Mesodermal cell (in vitro differentiated cells): ENCODE measurements at regions not wholly inside any gene's neighbourhood (a gene's known extent, or its start where the extent isn't known, plus 50 kb on each side); places are given as distances from the start of the nearest gene placed in this dataset.

Source experiments
- H3K27ac ChIP-seq: 2 replicates; pipeline ENCODE4 v1.7.0; 2013; ENCODE audit warnings: mild to moderate bottlenecking, low read depth, low read length, moderate library complexity; ENCODE audit not compliant: severe bottlenecking
- H3K36me3 ChIP-seq: 2 replicates; pipeline ENCODE4 v1.7.1; 2013; ENCODE audit warnings: mild to moderate bottlenecking, low read length, moderate library complexity; ENCODE audit not compliant: control insufficient read depth, insufficient read depth
- H3K4me1 ChIP-seq: one replicate; pipeline ENCODE4 v1.7.1; 2013; ENCODE audit warnings: mild to moderate bottlenecking, low read length; ENCODE audit not compliant: insufficient read depth, control insufficient read depth, poor library complexity, severe bottlenecking
- H3K4me3 ChIP-seq: 2 replicates; pipeline ENCODE4 v1.7.0; 2013; ENCODE audit warnings: low read length, control low read depth, mild to moderate bottlenecking; ENCODE audit not compliant: insufficient read depth, poor library complexity, severe bottlenecking; ENCODE audit errors: extremely low read depth
- H3K9me3 ChIP-seq: 2 replicates; pipeline ENCODE4 v1.7.1; 2013; ENCODE audit warnings: mild to moderate bottlenecking, low read length, moderate library complexity; ENCODE audit not compliant: control insufficient read depth
- WGBS, 2 experiments: methylation state at CpG; one replicate each; pipeline ENCODE4 v1.1.5; 2013; ENCODE audit warnings: missing lambda C conversion rate in 2 of 2; ENCODE audit not compliant: insufficient coverage in 2 of 2; 5-methylcytosine and 5-hydroxymethylcytosine counted together

DNA sequence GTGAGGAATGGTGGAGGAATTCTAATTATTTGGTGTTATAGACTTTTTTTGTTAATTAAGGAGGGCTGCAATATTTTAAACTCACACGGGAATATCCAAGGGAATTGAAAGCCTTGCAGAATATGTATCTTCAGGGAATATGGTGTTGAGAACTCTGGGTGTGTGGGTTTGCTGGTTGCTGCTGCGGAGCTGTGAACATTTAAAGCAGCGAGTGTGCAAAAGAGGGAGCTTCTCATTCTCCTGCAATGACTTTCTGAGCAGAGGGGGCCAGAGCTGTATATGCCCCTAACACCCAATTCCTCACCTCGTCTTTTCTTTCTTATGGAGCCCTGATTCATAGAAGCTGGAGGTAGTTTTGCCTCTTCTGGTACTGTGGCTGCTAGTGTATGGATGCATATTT is 217.7 kb downstream of the HIPK3 start:
- no peaks in the 10 kb centered on the region for H3K36me3 ChIP-seq
- H3K4me3 ChIP-seq, result no peak overlapping the region
- no peaks in the 10 kb centered on the region for H3K9me3 ChIP-seq
- peaks cover 6% of the 10 kb centered on the region for H3K4me1 ChIP-seq
- no peak overlapping the region for H3K27ac ChIP-seq
- WGBS, 2 experiments, result 71 to 100% methylated on average over 1 to 2 of the region's 4 CpGs

DNA sequence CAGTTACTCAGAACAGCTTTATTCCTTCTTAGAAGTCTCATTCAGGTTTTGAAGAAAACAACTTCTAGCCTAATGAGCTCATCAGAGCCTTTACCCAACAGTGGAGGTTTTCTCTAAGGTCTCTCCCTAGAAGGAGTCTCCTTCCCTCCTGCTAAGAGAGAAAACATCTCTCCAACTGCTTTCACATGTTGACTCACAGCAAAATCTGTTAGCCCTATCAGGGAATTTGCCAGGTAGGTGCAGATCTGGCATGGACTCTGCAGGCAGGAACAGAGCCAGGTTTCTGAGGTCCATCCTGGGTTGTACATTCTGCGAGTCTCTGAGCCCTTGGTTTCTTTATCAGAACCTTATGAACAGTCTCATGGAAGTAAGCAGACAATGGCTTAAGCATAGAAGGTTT is 214.4 kb downstream of the HIPK3 start:
- WGBS, 2 experiments, result 75 to 100% methylated on average over 1 of the region's 1 CpG
- H3K4me1 ChIP-seq, result peaks cover 6% of the 10 kb centered on the region
- H3K27ac ChIP-seq, result no peak overlapping the region
- no peak overlapping the region for H3K4me3 ChIP-seq
- no peaks in the 10 kb centered on the region for H3K36me3 ChIP-seq
- no peaks in the 10 kb centered on the region for H3K9me3 ChIP-seq

DNA sequence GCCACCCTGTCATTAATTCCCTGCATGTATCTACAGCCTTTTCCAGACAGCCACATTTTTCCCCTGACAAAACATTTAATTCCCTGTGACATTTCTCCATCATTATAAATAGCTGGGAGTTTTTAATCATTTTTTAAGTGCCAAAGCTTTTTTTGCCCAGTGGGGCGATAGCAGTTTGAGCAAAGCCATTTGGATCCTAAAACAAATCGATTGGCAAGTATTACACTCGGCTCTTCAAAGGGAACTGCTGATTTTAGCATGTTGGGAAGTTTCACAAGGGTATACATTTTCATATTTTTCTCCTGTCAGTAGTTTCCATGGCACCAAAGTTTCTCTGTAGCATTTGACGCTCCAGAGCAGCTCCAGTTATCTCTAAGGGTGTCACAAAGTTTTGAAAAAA is 210.8 kb downstream of the HIPK3 start:
- Histone ChIP-seq H3K4me3 (no peak overlapping the region), H3K27ac (no peak overlapping the region), H3K36me3 (no peaks in the 10 kb centered on the region), H3K4me1 (peaks cover 7% of the 10 kb centered on the region), H3K9me3 (no peaks in the 10 kb centered on the region)
- WGBS, 2 experiments, result 83 to 100% methylated on average over 2 to 3 of the region's 4 CpGs

DNA sequence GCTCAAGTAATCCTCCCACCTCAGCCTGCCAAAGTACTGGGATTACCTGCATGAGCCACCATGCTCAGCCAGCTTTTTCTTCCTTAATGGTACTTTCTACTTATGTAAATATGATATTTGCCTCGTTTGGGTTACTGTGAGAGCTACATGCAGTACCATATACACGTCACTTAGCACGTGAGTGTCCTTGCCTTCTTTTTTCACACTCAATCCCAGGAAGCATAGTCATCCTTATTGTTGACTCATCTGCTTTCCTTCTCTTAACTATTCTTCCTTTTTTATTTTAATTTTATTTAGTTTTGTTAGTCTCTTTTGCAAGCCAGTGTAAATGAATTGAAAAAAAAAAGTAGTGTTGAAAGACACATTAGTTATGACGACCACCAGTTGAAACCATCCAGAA is 205.9 kb downstream of the HIPK3 start:
- 90% methylated on average over 2 of the region's 4 CpGs; no CpG with 5 or more reads in 1 of the 2 experiments for WGBS, 2 experiments
- Histone ChIP-seq H3K4me1 (peaks cover 7% of the 10 kb centered on the region), H3K4me3 (no peak overlapping the region), H3K36me3 (no peaks in the 10 kb centered on the region), H3K9me3 (no peaks in the 10 kb centered on the region), H3K27ac (no peak overlapping the region)

DNA sequence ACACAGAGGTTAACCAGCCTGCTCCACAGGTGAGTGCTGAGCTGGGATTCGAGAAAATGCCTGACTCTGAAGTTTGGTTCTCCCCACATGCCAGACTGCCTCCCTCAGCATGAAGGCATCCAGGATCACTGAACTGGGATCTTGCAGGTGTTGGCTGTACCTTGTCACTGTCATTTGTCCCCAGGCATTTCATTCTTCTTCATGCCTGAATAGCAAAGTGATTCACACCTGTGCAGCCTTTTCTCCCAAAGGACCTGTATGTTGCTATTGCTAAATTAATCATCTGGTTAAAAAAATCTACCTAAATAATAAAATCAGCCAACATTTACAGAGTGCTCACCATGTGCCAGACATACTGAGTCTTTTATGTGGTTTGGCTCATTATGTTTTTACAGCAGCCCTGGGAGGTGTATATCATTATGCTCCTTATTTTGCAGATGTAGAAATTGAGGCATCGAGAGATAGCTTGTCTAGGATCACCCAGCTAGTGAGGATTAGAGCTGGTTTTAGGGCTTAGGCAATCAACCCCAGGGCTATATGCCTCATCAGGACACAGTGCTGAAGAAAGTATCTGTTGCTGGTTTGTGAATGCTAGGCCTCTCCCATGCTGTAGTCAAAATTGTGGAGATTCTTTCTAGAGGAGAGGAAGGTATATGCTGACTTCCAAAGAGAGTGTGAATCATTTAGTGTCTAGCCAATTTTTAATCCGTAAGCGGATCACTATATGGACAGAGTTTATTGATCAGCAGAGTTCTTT is 204.4 kb downstream of the HIPK3 start:
- Histone ChIP-seq H3K36me3 (no peaks in the 10 kb centered on the region), H3K27ac (no peak overlapping the region), H3K4me1 (peaks cover 7% of the 10 kb centered on the region), H3K9me3 (no peaks in the 10 kb centered on the region), H3K4me3 (no peak overlapping the region)
- WGBS, 2 experiments, result 89 to 93% methylated on average over 4 of the region's 4 CpGs

DNA sequence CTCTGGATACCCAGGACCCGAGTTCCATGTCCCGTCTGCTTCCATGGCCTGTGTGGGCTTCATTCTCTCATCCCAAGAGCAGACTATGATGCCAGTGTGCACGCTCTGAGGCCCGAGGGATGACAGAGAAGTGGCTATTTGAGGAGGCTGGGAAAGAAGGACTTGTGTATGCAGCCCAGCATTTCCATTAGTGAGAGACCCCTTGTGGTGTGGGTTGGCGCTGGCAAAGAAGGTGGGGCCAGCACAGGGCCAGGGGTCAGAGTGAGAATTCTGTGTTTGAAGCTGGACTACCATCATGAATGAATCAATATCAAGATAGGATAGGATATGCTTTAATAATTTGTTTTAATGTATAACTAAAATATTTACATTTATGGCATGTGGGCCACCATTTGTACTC is 200.8 kb downstream of the HIPK3 start:
- Histone ChIP-seq H3K4me3 (no peak overlapping the region), H3K9me3 (no peaks in the 10 kb centered on the region), H3K27ac (no peak overlapping the region), H3K4me1 (peaks cover 12% of the 10 kb centered on the region), H3K36me3 (no peaks in the 10 kb centered on the region)
- 93 to 96% methylated on average over 4 of the region's 5 CpGs for WGBS, 2 experiments

DNA sequence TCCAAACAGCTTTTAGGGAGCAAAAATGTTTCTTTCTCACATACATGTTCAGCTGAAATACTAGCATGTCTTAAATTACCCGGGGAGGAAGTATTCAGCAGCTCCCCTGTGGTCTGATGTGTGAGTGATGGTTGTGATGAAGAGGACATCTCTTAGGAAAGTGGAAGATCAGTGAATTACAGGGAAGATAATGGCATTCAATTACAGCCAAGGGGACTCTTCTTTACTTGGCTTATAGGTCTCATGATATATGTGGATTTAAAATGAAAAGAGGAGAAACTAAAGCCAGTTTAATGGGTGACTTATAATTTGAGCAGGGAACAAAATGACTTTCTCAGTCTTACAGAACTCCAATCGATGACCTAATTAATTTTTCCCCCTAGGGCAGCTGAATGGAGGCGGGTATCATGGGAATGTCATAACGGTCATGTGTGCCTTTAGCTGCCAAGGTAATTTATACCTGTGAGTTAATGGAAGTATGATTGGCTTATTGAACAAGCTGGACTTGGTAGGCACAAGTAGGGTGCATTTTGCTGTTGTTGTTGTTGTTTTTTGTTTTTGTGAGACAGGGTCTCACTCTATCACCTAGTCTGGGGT is 198.8 kb downstream of the HIPK3 start:
- 100% methylated on average over 1 of the region's 4 CpGs; no CpG with 5 or more reads in 1 of the 2 experiments for WGBS, 2 experiments
- H3K4me1 ChIP-seq, result peaks cover 20% of the 10 kb centered on the region
- H3K36me3 ChIP-seq, result no peaks in the 10 kb centered on the region
- no peak overlapping the region for H3K4me3 ChIP-seq
- no peaks in the 10 kb centered on the region for H3K9me3 ChIP-seq
- no peak overlapping the region for H3K27ac ChIP-seq

DNA sequence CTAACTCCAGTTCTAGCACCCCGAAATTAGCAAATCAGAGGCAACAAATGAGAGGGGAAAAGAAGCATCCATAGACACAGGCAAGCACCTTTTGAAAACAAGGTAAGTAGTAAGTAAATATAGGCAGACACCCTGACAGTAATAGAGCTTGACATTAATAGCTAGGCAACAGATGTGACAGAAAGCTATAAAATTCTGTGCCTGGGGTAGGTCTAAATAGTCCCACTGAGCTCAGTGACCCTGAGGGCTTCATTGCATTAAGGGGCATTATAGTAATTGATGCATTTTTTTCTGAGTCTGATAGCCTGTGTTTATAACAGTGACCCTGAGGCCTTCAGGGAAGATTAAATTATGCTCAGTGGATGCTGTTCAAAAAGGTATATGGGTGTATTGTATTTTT is 197.1 kb downstream of the HIPK3 start:
- no peaks in the 10 kb centered on the region for H3K36me3 ChIP-seq
- peaks cover 27% of the 10 kb centered on the region for H3K4me1 ChIP-seq
- no peaks in the 10 kb centered on the region for H3K9me3 ChIP-seq
- no CpG with 5 or more reads among the region's 1 CpG for WGBS, 2 experiments
- H3K27ac ChIP-seq, result no peak overlapping the region
- H3K4me3 ChIP-seq, result no peak overlapping the region

DNA sequence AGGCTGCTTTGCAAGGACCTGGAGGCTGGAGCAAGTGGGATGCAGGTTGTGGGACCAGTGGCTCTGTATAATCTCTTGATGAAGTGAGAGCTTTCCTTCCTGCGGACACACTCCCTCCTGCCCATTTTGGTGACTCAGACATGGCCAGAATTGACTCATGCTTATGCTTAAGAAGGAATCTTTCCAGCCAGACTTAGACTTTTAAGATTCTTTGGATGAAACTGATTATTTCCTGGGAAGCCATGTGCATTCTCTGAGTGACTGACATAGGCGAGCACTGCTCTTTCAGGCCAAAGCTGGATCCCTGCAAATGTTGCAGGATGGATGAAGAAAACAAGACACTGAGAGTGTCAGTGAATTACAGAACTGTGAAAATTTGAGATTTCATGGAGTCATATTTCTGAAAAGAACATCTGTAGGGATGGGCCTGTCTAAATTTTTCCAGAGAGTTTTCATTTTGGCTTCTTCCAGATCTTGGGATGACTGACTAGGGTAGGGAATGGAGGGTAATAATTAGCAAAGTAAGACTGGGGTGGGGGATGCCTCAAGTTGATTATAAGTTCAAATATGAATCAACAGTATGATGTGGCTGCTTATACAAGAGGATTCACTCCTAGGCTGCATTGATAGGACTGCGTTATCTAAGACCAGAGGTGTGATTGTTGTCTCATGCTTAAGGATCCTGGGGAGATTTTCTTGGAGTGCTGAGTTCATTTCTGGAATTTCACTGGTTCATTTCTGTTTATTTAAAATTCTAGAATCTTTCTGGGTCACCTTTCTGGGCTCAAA is 195.8 kb downstream of the HIPK3 start:
- peaks cover 38% of the 10 kb centered on the region for H3K4me1 ChIP-seq
- peak overlapping the region; percentile 6 for H3K27ac ChIP-seq
- WGBS, 2 experiments, result 79 to 93% methylated on average over 2 to 3 of the region's 3 CpGs
- no peaks in the 10 kb centered on the region for H3K9me3 ChIP-seq
- H3K4me3 ChIP-seq, result no peak overlapping the region
- H3K36me3 ChIP-seq, result no peaks in the 10 kb centered on the region

DNA sequence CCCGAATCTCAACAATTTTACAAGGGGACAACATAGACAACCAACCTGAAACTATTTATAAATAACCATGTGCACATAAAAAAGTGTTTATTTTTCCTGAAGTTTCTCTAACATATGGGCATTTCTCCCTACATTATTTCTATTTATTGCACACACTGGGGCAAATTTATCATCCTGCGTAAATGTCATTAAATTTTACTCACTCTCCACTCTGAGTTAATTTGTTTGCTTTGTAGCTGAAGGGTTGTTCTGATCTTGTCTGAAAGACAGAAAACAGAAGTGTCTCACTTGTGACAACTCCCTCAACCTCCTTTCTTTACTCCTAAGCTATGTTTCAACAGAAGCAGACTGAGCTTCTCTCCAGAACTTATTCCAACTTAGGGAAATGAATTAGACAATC is 194.2 kb downstream of the HIPK3 start:
- peak overlapping the region; percentile 41 for H3K27ac ChIP-seq
- H3K4me3 ChIP-seq, result no peak overlapping the region
- no CpG with 5 or more reads among the region's 2 CpGs for WGBS, 2 experiments

More for the DNA sequence above, 194.2 kb downstream of the HIPK3 start:
- Histone ChIP-seq H3K4me1 (peaks cover 38% of the 10 kb centered on the region), H3K9me3 (no peaks in the 10 kb centered on the region), H3K36me3 (no peaks in the 10 kb centered on the region)
